Testis (tissue), 2 donors: ENCODE measurements at regions not wholly inside any gene's neighbourhood (a gene's known extent, or its start where the extent isn't known, plus 50 kb on each side); places are given as distances from the start of the nearest gene placed in this dataset.

Experiments
- DNase-seq: peaks from one replicate; pipeline ENCODE4 v3.0.0-alpha.2; 2019
- H3K27ac ChIP-seq, 2 donors: fragments of 200-600 bp; sonication (generic); one replicate each; pipeline ENCODE4 v1.5.1; 2019
- H3K27me3 ChIP-seq: fragments of 200-600 bp; sonication (generic); one replicate; pipeline ENCODE4 v1.5.1; 2019
- H3K36me3 ChIP-seq: fragments of 200-600 bp; sonication (generic); one replicate; pipeline ENCODE4 v1.5.1; 2017; ENCODE audit warnings: low read depth; ENCODE audit errors: missing control alignments
- H3K4me1 ChIP-seq: fragments of 200-600 bp; sonication (generic); one replicate; pipeline ENCODE4 v1.5.1; 2019
- H3K4me3 ChIP-seq, 2 donors: fragments of 200-600 bp; sonication (generic); one replicate each; pipeline ENCODE4 v1.5.1; 2017 to 2019
- H3K9me3 ChIP-seq: fragments of 200-600 bp; sonication (generic); one replicate; pipeline ENCODE4 v1.5.1; 2017
- POLR2A ChIP-seq: fragments of 450-650 bp; IDR thresholded peaks from one replicate; pipeline ENCODE4 v1.6.1; 2017; ENCODE audit warnings: antibody characterized with exemption, mild to moderate bottlenecking, moderate library complexity
- WGBS, 2 donors: methylation state at CpG; one replicate each; pipeline ENCODE4 v1.1.5; 2018; 5-methylcytosine and 5-hydroxymethylcytosine counted together
- intact Hi-C: fragments of 100-400 bp; cut with DNase I; formaldehyde crosslinking; loops from one replicate; pipeline ENCODE4 v1.15.1; 2023; ENCODE audit warnings: low total_unique reads
- TF ChIP-seq, protein P1 (sequence below), 3 experiments: fragments of 450-650 bp in 2 of 3; fragments of 200-600 bp in 1 of 3; sonication (generic) in 1 of 3; IDR thresholded peaks; one replicate each; pipeline ENCODE4 v1.5.1; 2016 to 2019; ENCODE audit warnings: antibody characterized with exemption in 3 of 3, mild to moderate bottlenecking in 2 of 3, moderate library complexity in 1 of 3

GRCh38 chr2:184091456-184091855 lies 506.9 kb upstream of the ZNF804A start:
- Histone ChIP-seq H3K27ac (no peak overlapping the region), H3K9me3 (no peaks in the 10 kb centered on the region), H3K4me3 (no peak overlapping the region), H3K36me3 (no peaks in the 10 kb centered on the region), H3K27me3 (no peaks in the 10 kb centered on the region), H3K4me1 (no peaks in the 10 kb centered on the region)
- intact Hi-C loops, result no loop called here
- 71 to 82% methylated on average over 3 of the region's 3 CpGs for WGBS, 2 donors
- TF ChIP-seq POLR2A, result no peak
- TF ChIP-seq, protein P1, sequence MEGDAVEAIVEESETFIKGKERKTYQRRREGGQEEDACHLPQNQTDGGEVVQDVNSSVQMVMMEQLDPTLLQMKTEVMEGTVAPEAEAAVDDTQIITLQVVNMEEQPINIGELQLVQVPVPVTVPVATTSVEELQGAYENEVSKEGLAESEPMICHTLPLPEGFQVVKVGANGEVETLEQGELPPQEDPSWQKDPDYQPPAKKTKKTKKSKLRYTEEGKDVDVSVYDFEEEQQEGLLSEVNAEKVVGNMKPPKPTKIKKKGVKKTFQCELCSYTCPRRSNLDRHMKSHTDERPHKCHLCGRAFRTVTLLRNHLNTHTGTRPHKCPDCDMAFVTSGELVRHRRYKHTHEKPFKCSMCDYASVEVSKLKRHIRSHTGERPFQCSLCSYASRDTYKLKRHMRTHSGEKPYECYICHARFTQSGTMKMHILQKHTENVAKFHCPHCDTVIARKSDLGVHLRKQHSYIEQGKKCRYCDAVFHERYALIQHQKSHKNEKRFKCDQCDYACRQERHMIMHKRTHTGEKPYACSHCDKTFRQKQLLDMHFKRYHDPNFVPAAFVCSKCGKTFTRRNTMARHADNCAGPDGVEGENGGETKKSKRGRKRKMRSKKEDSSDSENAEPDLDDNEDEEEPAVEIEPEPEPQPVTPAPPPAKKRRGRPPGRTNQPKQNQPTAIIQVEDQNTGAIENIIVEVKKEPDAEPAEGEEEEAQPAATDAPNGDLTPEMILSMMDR (IDR thresholded peaks at IDR 0.05), result no peak
- DNase-seq, result no peak

- no peak overlapping the region for H3K27ac ChIP-seq
- DNase-seq, result no peak
- H3K27me3 ChIP-seq, result no peaks in the 10 kb centered on the region
- 84 to 86% methylated on average over 2 of the region's 2 CpGs for WGBS, 2 donors
- intact Hi-C loops, result no loop called here
- no peak overlapping the region for H3K4me3 ChIP-seq
- no peaks in the 10 kb centered on the region for H3K36me3 ChIP-seq
- TF ChIP-seq, protein P1 (IDR thresholded peaks at IDR 0.05), result no peak
- TF ChIP-seq POLR2A, result no peak
- H3K9me3 ChIP-seq, result no peaks in the 10 kb centered on the region
- no peaks in the 10 kb centered on the region for H3K4me1 ChIP-seq
Observed at GRCh38 chr2:184113696-184114403, 484.5 kb upstream of the ZNF804A start.

DNA sequence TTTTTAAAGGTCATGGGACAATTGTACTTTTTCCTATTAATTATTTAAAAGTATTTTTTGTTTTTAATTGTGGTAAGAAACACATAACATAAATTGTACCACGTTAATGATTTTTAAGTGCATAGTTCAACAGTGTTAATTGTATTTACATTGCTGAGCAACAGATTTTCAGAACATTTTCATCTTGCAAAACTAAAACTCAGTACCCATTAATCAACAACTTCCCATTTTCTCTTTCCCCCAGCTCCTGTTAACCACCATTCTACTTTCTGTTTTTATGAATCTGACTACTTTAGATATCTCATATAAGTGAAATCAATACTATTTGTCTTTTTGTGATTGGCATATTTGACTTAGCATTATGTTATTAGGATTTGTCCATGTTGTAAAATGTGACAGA lies 483.9 kb upstream of the ZNF804A start:
- intact Hi-C loops, result no loop called here
- Histone ChIP-seq H3K9me3 (no peaks in the 10 kb centered on the region), H3K27ac (no peak overlapping the region), H3K27me3 (no peaks in the 10 kb centered on the region), H3K4me1 (no peaks in the 10 kb centered on the region), H3K4me3 (no peak overlapping the region), H3K36me3 (no peaks in the 10 kb centered on the region)
- DNase-seq, result no peak
- no peak for TF ChIP-seq POLR2A
- TF ChIP-seq, protein P1 (IDR thresholded peaks at IDR 0.05), result no peak
- whole genome bisulfite sequencing, 2 donors, result 50 to 57% methylated on average over 1 of the region's 1 CpG

DNA sequence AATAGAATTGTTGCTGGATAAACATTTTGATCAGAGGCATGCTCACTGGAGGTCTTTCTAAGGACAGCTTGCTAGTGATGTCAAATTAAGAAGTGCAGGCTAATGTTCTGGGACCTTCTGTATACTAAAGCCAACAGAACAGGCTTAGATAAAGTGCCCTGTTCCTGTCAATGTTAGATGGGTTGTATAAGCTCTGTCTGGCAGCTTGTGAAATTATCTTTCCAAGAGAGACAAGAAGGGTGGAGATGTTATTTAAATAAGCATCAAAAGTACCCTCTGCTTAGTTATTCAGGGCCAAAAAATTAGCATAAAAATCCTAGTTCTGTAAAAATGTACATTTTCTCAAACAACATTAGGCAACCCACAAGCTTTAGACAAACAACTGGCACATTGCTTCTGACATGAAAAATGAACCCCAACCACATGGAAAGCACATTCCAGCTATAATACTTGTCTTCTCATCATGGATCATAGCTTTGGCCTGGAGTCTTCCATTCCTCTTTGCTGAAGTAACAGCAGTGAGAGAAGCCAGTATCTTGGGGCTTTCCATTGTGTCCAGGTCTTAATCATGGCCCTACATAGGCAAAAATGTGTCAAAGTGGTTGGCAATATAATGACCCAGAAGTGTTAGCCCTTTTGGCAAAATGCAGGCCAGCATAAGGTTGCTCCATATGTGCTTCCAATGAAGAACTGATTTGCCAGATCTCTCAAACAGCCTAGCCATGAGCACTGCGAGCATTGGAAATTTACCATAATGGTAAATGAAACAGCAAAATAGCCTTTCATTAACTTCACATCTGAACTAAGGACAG lies 478.1 kb upstream of the ZNF804A start:
- DNase-seq, result no peak
- TF ChIP-seq POLR2A, result no peak
- TF ChIP-seq, protein P1 (IDR thresholded peaks at IDR 0.05), result no peak
- 88 to 95% methylated on average over 1 of the region's 1 CpG for WGBS, 2 donors
- intact Hi-C loops, result no loop called here
- no peaks in the 10 kb centered on the region for H3K4me1 ChIP-seq
- no peaks in the 10 kb centered on the region for H3K9me3 ChIP-seq
- H3K36me3 ChIP-seq, result no peaks in the 10 kb centered on the region
- no peak overlapping the region for H3K4me3 ChIP-seq
- no peaks in the 10 kb centered on the region for H3K27me3 ChIP-seq
- H3K27ac ChIP-seq, result no peak overlapping the region
